ENCODE measurements at regions not wholly inside any gene's neighbourhood (a gene's known extent, or its start where the extent isn't known, plus 50 kb on each side); places are given as distances from the start of the nearest gene placed in this dataset.

- Histone ChIP-seq H4K20me1 (ENCODE audit: insufficient read depth, low read depth, low read length) (no peaks in the 10 kb centered on the region), H3K9me2 (replicated peaks; ENCODE audit: insufficient read depth, low read length) (no peaks in the 10 kb centered on the region), H3K9me3 (ENCODE audit: low read length) (peaks cover 11% of the 10 kb centered on the region), H3K36me3 (ENCODE audit: insufficient read depth, low read length) (no peaks in the 10 kb centered on the region; the same call in 1 of the 2 replicates), H3K4me2 (ENCODE audit: low read depth, low read length, poor library complexity, severe bottlenecking) (no peak overlapping the region), H3K4me1 (ENCODE audit: low read length) (no peaks in the 10 kb centered on the region), H3K27ac (ENCODE audit: low read length) (no peak overlapping the region), H3K9ac (ENCODE audit: low read length) (no peak overlapping the region), H3K4me3 (ENCODE audit: low read length) (no peak overlapping the region), H2AFZ (ENCODE audit: low read length) (no peak overlapping the region), H3K27me3 (ENCODE audit: low read length) (no peaks in the 10 kb centered on the region), H3K79me2 (ENCODE audit: low read length) (no peaks in the 10 kb centered on the region)
- no peak for DNase-seq
Measured at GRCh38 chr12:39061576-39061975, 156.2 kb upstream of the CPNE8 start.

GRCh38 chr12:39048395-39048794 lies 143.0 kb upstream of the CPNE8 start:
- no peak overlapping the region for H3K4me3 ChIP-seq (ENCODE audit: low read length)
- no peaks in the 10 kb centered on the region for H3K27me3 ChIP-seq (ENCODE audit: low read length)
- H3K9ac ChIP-seq (ENCODE audit: low read length): no peak overlapping the region
- no peak for DNase-seq
- H3K4me1 ChIP-seq (ENCODE audit: low read length): no peaks in the 10 kb centered on the region
- no peaks in the 10 kb centered on the region for H3K79me2 ChIP-seq (ENCODE audit: low read length)
- no peaks in the 10 kb centered on the region for H3K9me3 ChIP-seq (ENCODE audit: low read length)
- H3K36me3 ChIP-seq (ENCODE audit: insufficient read depth, low read length): no peaks in the 10 kb centered on the region
- H3K27ac ChIP-seq (ENCODE audit: low read length): no peak overlapping the region
- H3K9me2 ChIP-seq (replicated peaks; ENCODE audit: insufficient read depth, low read length): peaks cover 3% of the 10 kb centered on the region; the same call in 1 of the 2 replicates
- no peak overlapping the region for H3K4me2 ChIP-seq (ENCODE audit: low read depth, low read length, poor library complexity, severe bottlenecking)
- H4K20me1 ChIP-seq (ENCODE audit: insufficient read depth, low read depth, low read length): no peaks in the 10 kb centered on the region
- no peak overlapping the region for H2AFZ ChIP-seq (ENCODE audit: low read length)

GRCh38 chr12:39047539-39048262 lies 142.3 kb upstream of the CPNE8 start:
- no peak for DNase-seq
- H3K9me2 ChIP-seq (replicated peaks; ENCODE audit: insufficient read depth, low read length): 0 out of 2 replicates have a peak, but pooled peaks cover 3% of the 10 kb centered on the region
- H3K9me3 ChIP-seq (ENCODE audit: low read length): no peaks in the 10 kb centered on the region
- H3K36me3 ChIP-seq (ENCODE audit: insufficient read depth, low read length): no peaks in the 10 kb centered on the region
- no peak overlapping the region for H2AFZ ChIP-seq (ENCODE audit: low read length)
- no peaks in the 10 kb centered on the region for H4K20me1 ChIP-seq (ENCODE audit: insufficient read depth, low read depth, low read length)
- no peak overlapping the region for H3K9ac ChIP-seq (ENCODE audit: low read length)
- H3K4me1 ChIP-seq (ENCODE audit: low read length): no peaks in the 10 kb centered on the region
- H3K27me3 ChIP-seq (ENCODE audit: low read length): no peaks in the 10 kb centered on the region
- H3K79me2 ChIP-seq (ENCODE audit: low read length): no peaks in the 10 kb centered on the region
- H3K4me2 ChIP-seq (ENCODE audit: low read depth, low read length, poor library complexity, severe bottlenecking): no peak overlapping the region
- H3K27ac ChIP-seq (ENCODE audit: low read length): no peak overlapping the region
- no peak overlapping the region for H3K4me3 ChIP-seq (ENCODE audit: low read length)

GRCh38 chr12:39044754-39045153 lies 139.4 kb upstream of the CPNE8 start:
- H3K9ac ChIP-seq (ENCODE audit: low read length): no peak overlapping the region
- H3K27ac ChIP-seq (ENCODE audit: low read length): no peak overlapping the region
- no peak overlapping the region for H2AFZ ChIP-seq (ENCODE audit: low read length)
- H3K27me3 ChIP-seq (ENCODE audit: low read length): no peaks in the 10 kb centered on the region
- DNase-seq: no peak
- H3K79me2 ChIP-seq (ENCODE audit: low read length): no peaks in the 10 kb centered on the region
- H3K4me2 ChIP-seq (ENCODE audit: low read depth, low read length, poor library complexity, severe bottlenecking): no peak overlapping the region
- H4K20me1 ChIP-seq (ENCODE audit: insufficient read depth, low read depth, low read length): no peaks in the 10 kb centered on the region
- H3K9me2 ChIP-seq (replicated peaks; ENCODE audit: insufficient read depth, low read length): 0 out of 2 replicates have a peak, but pooled peaks cover 3% of the 10 kb centered on the region
- H3K9me3 ChIP-seq (ENCODE audit: low read length): peaks cover 4% of the 10 kb centered on the region; the same call in 1 of the 2 replicates
- H3K36me3 ChIP-seq (ENCODE audit: insufficient read depth, low read length): no peaks in the 10 kb centered on the region
- H3K4me1 ChIP-seq (ENCODE audit: low read length): no peaks in the 10 kb centered on the region
- H3K4me3 ChIP-seq (ENCODE audit: low read length): no peak overlapping the region

- Histone ChIP-seq H4K20me1 (ENCODE audit: insufficient read depth, low read depth, low read length) (no peaks in the 10 kb centered on the region), H3K4me3 (ENCODE audit: low read length) (no peak overlapping the region), H2AFZ (ENCODE audit: low read length) (no peak overlapping the region), H3K9me3 (ENCODE audit: low read length) (peaks cover 4% of the 10 kb centered on the region; the same call in 1 of the 2 replicates), H3K79me2 (ENCODE audit: low read length) (no peaks in the 10 kb centered on the region), H3K9ac (ENCODE audit: low read length) (no peak overlapping the region), H3K27me3 (ENCODE audit: low read length) (no peaks in the 10 kb centered on the region), H3K4me1 (ENCODE audit: low read length) (no peaks in the 10 kb centered on the region), H3K27ac (ENCODE audit: low read length) (no peak overlapping the region), H3K9me2 (replicated peaks; ENCODE audit: insufficient read depth, low read length) (0 out of 2 replicates have a peak, but pooled peaks cover 3% of the 10 kb centered on the region), H3K4me2 (ENCODE audit: low read depth, low read length, poor library complexity, severe bottlenecking) (no peak overlapping the region), H3K36me3 (ENCODE audit: insufficient read depth, low read length) (no peaks in the 10 kb centered on the region)
- no peak for DNase-seq
Measured at GRCh38 chr12:39043424-39043822, 138.0 kb upstream of the CPNE8 start.

GRCh38 chr12:39040275-39040674 lies 134.9 kb upstream of the CPNE8 start:
- H3K4me3 ChIP-seq (ENCODE audit: low read length): no peak overlapping the region
- H3K9me2 ChIP-seq (replicated peaks; ENCODE audit: insufficient read depth, low read length): no peaks in the 10 kb centered on the region
- no peaks in the 10 kb centered on the region for H3K79me2 ChIP-seq (ENCODE audit: low read length)
- no peaks in the 10 kb centered on the region for H3K4me1 ChIP-seq (ENCODE audit: low read length)
- no peak overlapping the region for H3K9ac ChIP-seq (ENCODE audit: low read length)
- H2AFZ ChIP-seq (ENCODE audit: low read length): no peak overlapping the region
- DNase-seq: no peak
- H3K36me3 ChIP-seq (ENCODE audit: insufficient read depth, low read length): no peaks in the 10 kb centered on the region
- H3K27me3 ChIP-seq (ENCODE audit: low read length): no peaks in the 10 kb centered on the region
- no peaks in the 10 kb centered on the region for H4K20me1 ChIP-seq (ENCODE audit: insufficient read depth, low read depth, low read length)
- H3K4me2 ChIP-seq (ENCODE audit: low read depth, low read length, poor library complexity, severe bottlenecking): no peak overlapping the region
- peaks cover 9% of the 10 kb centered on the region; the same call in 1 of the 2 replicates for H3K9me3 ChIP-seq (ENCODE audit: low read length)
- H3K27ac ChIP-seq (ENCODE audit: low read length): no peak overlapping the region

GRCh38 chr12:39037115-39037514 lies 131.7 kb upstream of the CPNE8 start:
- DNase-seq: no peak
- no peaks in the 10 kb centered on the region; the same call in 1 of the 2 replicates for H3K9me2 ChIP-seq (replicated peaks; ENCODE audit: insufficient read depth, low read length)
- H3K27ac ChIP-seq (ENCODE audit: low read length): no peak overlapping the region
- H4K20me1 ChIP-seq (ENCODE audit: insufficient read depth, low read depth, low read length): no peaks in the 10 kb centered on the region
- no peak overlapping the region for H3K9ac ChIP-seq (ENCODE audit: low read length)
- no peaks in the 10 kb centered on the region for H3K27me3 ChIP-seq (ENCODE audit: low read length)
- H3K36me3 ChIP-seq (ENCODE audit: insufficient read depth, low read length): no peaks in the 10 kb centered on the region
- H3K4me2 ChIP-seq (ENCODE audit: low read depth, low read length, poor library complexity, severe bottlenecking): no peak overlapping the region
- no peaks in the 10 kb centered on the region for H3K4me1 ChIP-seq (ENCODE audit: low read length)
- H3K79me2 ChIP-seq (ENCODE audit: low read length): no peaks in the 10 kb centered on the region
- no peak overlapping the region for H2AFZ ChIP-seq (ENCODE audit: low read length)
- no peak overlapping the region for H3K4me3 ChIP-seq (ENCODE audit: low read length)
- H3K9me3 ChIP-seq (ENCODE audit: low read length): peaks cover 12% of the 10 kb centered on the region

GRCh38 chr12:39036105-39036504 lies 130.7 kb upstream of the CPNE8 start:
- Histone ChIP-seq H3K36me3 (ENCODE audit: insufficient read depth, low read length) (no peaks in the 10 kb centered on the region), H3K27ac (ENCODE audit: low read length) (no peak overlapping the region), H3K4me1 (ENCODE audit: low read length) (no peaks in the 10 kb centered on the region), H2AFZ (ENCODE audit: low read length) (no peak overlapping the region), H4K20me1 (ENCODE audit: insufficient read depth, low read depth, low read length) (no peaks in the 10 kb centered on the region), H3K9me2 (replicated peaks; ENCODE audit: insufficient read depth, low read length) (no peaks in the 10 kb centered on the region; the same call in 1 of the 2 replicates), H3K27me3 (ENCODE audit: low read length) (no peaks in the 10 kb centered on the region), H3K4me3 (ENCODE audit: low read length) (no peak overlapping the region), H3K4me2 (ENCODE audit: low read depth, low read length, poor library complexity, severe bottlenecking) (no peak overlapping the region), H3K9ac (ENCODE audit: low read length) (no peak overlapping the region), H3K9me3 (ENCODE audit: low read length) (peaks cover 12% of the 10 kb centered on the region), H3K79me2 (ENCODE audit: low read length) (no peaks in the 10 kb centered on the region)
- DNase-seq: no peak
